ENCODE measurements at regions not wholly inside any gene's neighbourhood (a gene's known extent, or its start where the extent isn't known, plus 50 kb on each side); places are given as distances from the start of the nearest gene placed in this dataset.

GRCh38 chr18:78908462-78909260 lies 71.0 kb upstream of the SALL3 start:
- H3K4me1 ChIP-seq: no peaks in the 10 kb centered on the region
- H3K36me3 ChIP-seq: no peaks in the 10 kb centered on the region
- no peak overlapping the region for H3K4me3 ChIP-seq
- no peak for TF ChIP-seq EP300 (IDR thresholded peaks at IDR 0.05)
- TF ChIP-seq, protein P1, sequence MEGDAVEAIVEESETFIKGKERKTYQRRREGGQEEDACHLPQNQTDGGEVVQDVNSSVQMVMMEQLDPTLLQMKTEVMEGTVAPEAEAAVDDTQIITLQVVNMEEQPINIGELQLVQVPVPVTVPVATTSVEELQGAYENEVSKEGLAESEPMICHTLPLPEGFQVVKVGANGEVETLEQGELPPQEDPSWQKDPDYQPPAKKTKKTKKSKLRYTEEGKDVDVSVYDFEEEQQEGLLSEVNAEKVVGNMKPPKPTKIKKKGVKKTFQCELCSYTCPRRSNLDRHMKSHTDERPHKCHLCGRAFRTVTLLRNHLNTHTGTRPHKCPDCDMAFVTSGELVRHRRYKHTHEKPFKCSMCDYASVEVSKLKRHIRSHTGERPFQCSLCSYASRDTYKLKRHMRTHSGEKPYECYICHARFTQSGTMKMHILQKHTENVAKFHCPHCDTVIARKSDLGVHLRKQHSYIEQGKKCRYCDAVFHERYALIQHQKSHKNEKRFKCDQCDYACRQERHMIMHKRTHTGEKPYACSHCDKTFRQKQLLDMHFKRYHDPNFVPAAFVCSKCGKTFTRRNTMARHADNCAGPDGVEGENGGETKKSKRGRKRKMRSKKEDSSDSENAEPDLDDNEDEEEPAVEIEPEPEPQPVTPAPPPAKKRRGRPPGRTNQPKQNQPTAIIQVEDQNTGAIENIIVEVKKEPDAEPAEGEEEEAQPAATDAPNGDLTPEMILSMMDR (IDR thresholded peaks at IDR 0.05): no peak
- TF ChIP-seq POLR2AphosphoS5 (IDR thresholded peaks at IDR 0.05): no peak
- no peak for TF ChIP-seq POLR2A (IDR thresholded peaks at IDR 0.05)
- H3K27ac ChIP-seq: no peak overlapping the region
- WGBS, 2 donors: 91 to 92% methylated on average over 22 of the region's 22 CpGs
- DNase-seq: no peak
- intact Hi-C loops (cut with DNase I): no loop called here
- H3K27me3 ChIP-seq: peaks cover 0 to 16% (median 0%) of the 10 kb centered on the region in 3 donors
- no peaks in the 10 kb centered on the region for H3K9me3 ChIP-seq

GRCh38 chr18:78911751-78912283 lies 67.8 kb upstream of the SALL3 start:
- no peak overlapping the region for H3K4me3 ChIP-seq

DNA sequence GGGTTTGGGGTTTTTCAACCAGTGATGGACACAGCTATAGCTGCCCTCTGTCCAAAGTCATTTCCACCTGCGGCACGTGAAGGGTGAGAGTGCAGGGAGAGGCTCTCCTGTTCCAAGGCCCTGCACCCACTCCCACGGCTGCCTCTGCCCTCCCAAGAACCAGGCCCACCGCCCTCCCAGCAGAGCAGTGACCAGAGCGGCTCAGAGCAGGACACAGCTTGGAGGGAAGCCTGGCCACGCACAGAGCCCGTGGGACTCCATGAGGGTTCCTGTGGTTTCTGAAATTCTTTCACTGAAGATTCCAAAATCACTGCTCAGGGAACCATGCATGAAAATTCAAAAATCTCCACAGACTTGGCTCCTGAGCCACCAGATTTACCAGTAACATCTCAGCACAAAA lies 67.3 kb upstream of the SALL3 start:
- 86 to 91% methylated on average over 7 of the region's 7 CpGs for WGBS, 2 donors
- H3K4me3 ChIP-seq: no peak overlapping the region
- intact Hi-C loops (cut with DNase I): no loop called here
- DNase-seq: no peak
- H3K4me1 ChIP-seq: no peaks in the 10 kb centered on the region
- H3K27me3 ChIP-seq: peaks cover 0 to 22% (median 0%) of the 10 kb centered on the region in 3 donors
- no peak for TF ChIP-seq POLR2A (IDR thresholded peaks at IDR 0.05)
- TF ChIP-seq, protein P1 (IDR thresholded peaks at IDR 0.05): no peak
- TF ChIP-seq POLR2AphosphoS5 (IDR thresholded peaks at IDR 0.05): no peak
- no peak for TF ChIP-seq EP300 (IDR thresholded peaks at IDR 0.05)
- no peaks in the 10 kb centered on the region for H3K9me3 ChIP-seq
- no peak overlapping the region for H3K27ac ChIP-seq
- H3K36me3 ChIP-seq: no peaks in the 10 kb centered on the region

More at GRCh38 chr18:78911751-78912283, 67.8 kb upstream of the SALL3 start:
- Histone ChIP-seq H3K4me1 (no peaks in the 10 kb centered on the region), H3K27me3 (peaks cover 0 to 22% (median 0%) of the 10 kb centered on the region in 3 donors), H3K27ac (no peak overlapping the region), H3K9me3 (no peaks in the 10 kb centered on the region), H3K36me3 (no peaks in the 10 kb centered on the region)
- TF ChIP-seq POLR2AphosphoS5 (IDR thresholded peaks at IDR 0.05): no peak
- TF ChIP-seq, protein P1 (IDR thresholded peaks at IDR 0.05): no peak
- no peak for TF ChIP-seq POLR2A (IDR thresholded peaks at IDR 0.05)
- no peak for TF ChIP-seq EP300 (IDR thresholded peaks at IDR 0.05)
- intact Hi-C loops (cut with DNase I): no loop called here
- no peak for DNase-seq
- WGBS, 2 donors: 13 to 40% methylated on average over 1 of the region's 1 CpG

DNA sequence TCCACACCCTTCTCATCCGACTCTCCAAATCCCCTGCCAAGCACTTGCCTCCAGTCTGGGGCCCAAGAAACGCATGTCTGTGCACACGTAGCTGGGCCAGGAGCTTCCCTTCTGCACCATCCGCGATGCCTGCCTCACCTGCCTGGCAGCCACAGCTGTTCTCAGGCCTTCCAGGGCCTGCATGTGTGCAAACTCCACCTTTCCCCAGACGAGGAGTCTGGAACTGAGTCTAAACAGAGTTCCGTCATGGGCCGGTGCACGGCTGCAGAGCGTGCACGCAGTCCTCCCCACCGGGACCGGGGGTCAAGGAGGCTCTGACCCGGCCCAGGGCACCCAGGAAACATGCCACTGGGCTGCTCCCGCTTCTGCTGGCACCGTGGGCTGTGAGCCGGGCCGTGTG lies 66.8 kb upstream of the SALL3 start:
- 80 to 85% methylated on average over 18 of the region's 18 CpGs for WGBS, 2 donors
- intact Hi-C loops (cut with DNase I): no loop called here
- peaks cover 0 to 22% (median 0%) of the 10 kb centered on the region in 3 donors for H3K27me3 ChIP-seq

More for the DNA sequence above, 66.8 kb upstream of the SALL3 start:
- no peak for TF ChIP-seq EP300 (IDR thresholded peaks at IDR 0.05)
- no peak for TF ChIP-seq POLR2A (IDR thresholded peaks at IDR 0.05)
- no peak for TF ChIP-seq POLR2AphosphoS5 (IDR thresholded peaks at IDR 0.05)
- TF ChIP-seq, protein P1 (IDR thresholded peaks at IDR 0.05): no peak
- no peak overlapping the region for H3K27ac ChIP-seq
- no peaks in the 10 kb centered on the region for H3K4me1 ChIP-seq
- no peak overlapping the region for H3K4me3 ChIP-seq
- H3K9me3 ChIP-seq: no peaks in the 10 kb centered on the region
- H3K36me3 ChIP-seq: no peaks in the 10 kb centered on the region
- DNase-seq: no peak

Data from sigmoid colon (tissue), 6 donors.